PC-3 (cell line): ENCODE measurements at regions not wholly inside any gene's neighbourhood (a gene's known extent, or its start where the extent isn't known, plus 50 kb on each side); places are given as distances from the start of the nearest gene placed in this dataset.

Experiments used
- ATAC-seq: fragments of 200-7000 bp; cut with Tn5 transposase; 2 replicates; pipeline ENCODE4 v1.9.1; 2020; ENCODE audit warnings: mild to moderate bottlenecking, moderate library complexity
- BruUV-seq: library from RNA; stranded (reverse); fragments of 400-500 nt; replicated peaks from 2 replicates; lab custom pipeline; 2021; lab: Mats Ljungman, UMichigan
- CTCF ChIA-PET: fragments of 300-600 bp; sonication (Branson Sonifier 250); formaldehyde crosslinking; loops from one replicate; lab custom pipeline; 2022; ENCODE audit warnings: antibody characterized with exemption; lab: Charles Lee
- POLR2A ChIA-PET: fragments of 300-600 bp; sonication (Branson Sonifier 250); formaldehyde crosslinking; loops from one replicate; lab custom pipeline; 2022; ENCODE audit warnings: antibody characterized with exemption; ENCODE audit not compliant: unreplicated experiment; lab: Charles Lee
- DNase-seq: peaks from one replicate; pipeline ENCODE4 v3.0.0-alpha.2; 2015
- H2AFZ ChIP-seq: fragments of 300-600 bp; sonication (generic); 2 replicates; pipeline ENCODE4 v1.6.0; 2016; ENCODE audit warnings: antibody characterized with exemption, low read length
- H3F3A ChIP-seq: fragments of 300-600 bp; sonication (generic); one replicate; pipeline ENCODE4 v1.6.0; 2017; ENCODE audit warnings: antibody characterized with exemption, low read length, control low read depth, mild to moderate bottlenecking; ENCODE audit not compliant: unreplicated experiment
- H3K27ac ChIP-seq: fragments of 300-600 bp; sonication (generic); 2 replicates; pipeline ENCODE4 v1.5.1; 2016; ENCODE audit warnings: mild to moderate bottlenecking, low read length
- H3K27me3 ChIP-seq: fragments of 300-600 bp; sonication (generic); 2 replicates; pipeline ENCODE4 v1.6.1; 2016; ENCODE audit warnings: low read length, mixed read lengths
- H3K36me3 ChIP-seq: fragments of 300-600 bp; sonication (generic); 2 replicates; pipeline ENCODE4 v1.6.1; 2016; ENCODE audit warnings: low read depth, mixed run types, low read length, mixed read lengths
- H3K4me1 ChIP-seq: fragments of 300-600 bp; sonication (generic); 2 replicates; pipeline ENCODE4 v1.5.1; 2016; ENCODE audit warnings: low read length; ENCODE audit not compliant: insufficient read depth
- H3K4me2 ChIP-seq: fragments of 300-600 bp; sonication (generic); 2 replicates; pipeline ENCODE4 v1.6.0; 2016; ENCODE audit warnings: low read length
- H3K4me3 ChIP-seq: fragments of 300-600 bp; sonication (generic); 2 replicates; pipeline ENCODE4 v1.5.1; 2016; ENCODE audit warnings: mild to moderate bottlenecking, low read length, mixed read lengths
- H3K79me2 ChIP-seq: fragments of 300-600 bp; sonication (generic); 2 replicates; pipeline ENCODE4 v1.6.1; 2017; ENCODE audit warnings: low read length, mixed read lengths
- H3K9ac ChIP-seq: fragments of 300-600 bp; sonication (generic); 2 replicates; pipeline ENCODE4 v1.6.0; 2016; ENCODE audit warnings: mild to moderate bottlenecking, low read length
- H3K9me2 ChIP-seq: fragments of 300-600 bp; sonication (generic); replicated peaks from 2 replicates; pipeline ENCODE4 v1.6.1; 2016; ENCODE audit warnings: mixed run types, low read length, mixed read lengths
- H3K9me3 ChIP-seq: fragments of 300-600 bp; sonication (generic); 2 replicates; pipeline ENCODE4 v1.6.1; 2016; ENCODE audit warnings: low read length, mixed read lengths
- H4K20me1 ChIP-seq: fragments of 300-600 bp; sonication (generic); 2 replicates; pipeline ENCODE4 v1.6.1; 2016; ENCODE audit warnings: low read length, mixed read lengths
- CTCF ChIP-seq: fragments of 300-600 bp; sonication (generic); conservative IDR thresholded peaks from 2 replicates; pipeline ENCODE4 v1.5.1; 2017; ENCODE audit warnings: antibody characterized with exemption, low read depth, mild to moderate bottlenecking, low read length
- EZH2 ChIP-seq: fragments of 300-600 bp; sonication (generic); IDR thresholded peaks from one replicate; pipeline ENCODE4 v1.6.1; 2017; ENCODE audit warnings: antibody characterized with exemption, mild to moderate bottlenecking, low read length; ENCODE audit not compliant: unreplicated experiment
- EZH2phosphoT487 ChIP-seq: fragments of 300-600 bp; sonication (generic); IDR thresholded peaks from 2 replicates; pipeline ENCODE4 v1.6.1; 2018; ENCODE audit warnings: mild to moderate bottlenecking, antibody characterized with exemption, low read length, borderline replicate concordance
- intact Hi-C: fragments of 100-400 bp; cut with micrococcal nuclease; formaldehyde crosslinking; loops from 2 replicates; pipeline ENCODE4 v1.9.0; 2023

GRCh38 chr4:111178231-111178630 lies 555.4 kb upstream of the PITX2 start:
- TF ChIP-seq CTCF (no peak), EZH2 (no peak)
- Histone ChIP-seq H4K20me1 (no peaks in the 10 kb centered on the region), H3K4me1 (no peaks in the 10 kb centered on the region), H3K79me2 (no peaks in the 10 kb centered on the region), H3K9me3 (no peaks in the 10 kb centered on the region), H3K9me2 (no peaks in the 10 kb centered on the region), H3K4me3 (no peak overlapping the region), H3K36me3 (no peaks in the 10 kb centered on the region), H3F3A (no peaks in the 10 kb centered on the region), H3K27me3 (no peaks in the 10 kb centered on the region), H3K9ac (no peak overlapping the region), H3K27ac (no peak overlapping the region), H2AFZ (no peak overlapping the region), H3K4me2 (no peak overlapping the region)
- intact Hi-C loops: no loop called here
- DNase-seq: no peak
- ChIA-PET CTCF (no interaction called here), POLR2A (no interaction called here)
- no TSS peak for BruUV-seq
- ATAC-seq: no peak

- intact Hi-C loops: no loop called here
Measured at GRCh38 chr4:111187108-111187507, 564.2 kb upstream of the PITX2 start.

GRCh38 chr4:111198446-111198845 lies 575.6 kb upstream of the PITX2 start:
- intact Hi-C loops: no loop called here
- no peak overlapping the region for H3K4me2 ChIP-seq
- no peak for TF ChIP-seq EZH2phosphoT487
- no peak for TF ChIP-seq EZH2
- no peak for TF ChIP-seq CTCF
- no peak overlapping the region for H3K9ac ChIP-seq
- no peaks in the 10 kb centered on the region for H3F3A ChIP-seq
- H3K4me1 ChIP-seq: no peaks in the 10 kb centered on the region
- no peak for DNase-seq
- CTCF ChIA-PET: no interaction called here
- no peaks in the 10 kb centered on the region for H3K9me3 ChIP-seq
- no peaks in the 10 kb centered on the region for H3K36me3 ChIP-seq
- no peaks in the 10 kb centered on the region for H3K27me3 ChIP-seq
- POLR2A ChIA-PET: no interaction called here
- H2AFZ ChIP-seq: no peak overlapping the region
- H3K79me2 ChIP-seq: no peaks in the 10 kb centered on the region
- BruUV-seq: no TSS peak
- no peak overlapping the region for H3K4me3 ChIP-seq
- H3K27ac ChIP-seq: no peak overlapping the region
- ATAC-seq: no peak
- no peaks in the 10 kb centered on the region for H3K9me2 ChIP-seq
- H4K20me1 ChIP-seq: no peaks in the 10 kb centered on the region

More at GRCh38 chr4:111187108-111187507, 564.2 kb upstream of the PITX2 start:
- Histone ChIP-seq H4K20me1 (no peaks in the 10 kb centered on the region), H3F3A (no peaks in the 10 kb centered on the region), H3K9me2 (no peaks in the 10 kb centered on the region), H3K36me3 (no peaks in the 10 kb centered on the region), H3K27me3 (no peaks in the 10 kb centered on the region), H3K27ac (no peak overlapping the region), H3K9ac (no peak overlapping the region), H3K79me2 (no peaks in the 10 kb centered on the region), H3K4me3 (no peak overlapping the region), H3K4me1 (no peaks in the 10 kb centered on the region), H3K4me2 (no peak overlapping the region), H3K9me3 (no peaks in the 10 kb centered on the region), H2AFZ (no peak overlapping the region)
- DNase-seq (no peak), ATAC-seq (no peak)
- CTCF ChIA-PET: no interaction called here
- TF ChIP-seq EZH2 (no peak), EZH2phosphoT487 (no peak), CTCF (no peak)
- POLR2A ChIA-PET: no interaction called here
- no TSS peak for BruUV-seq
